Right atrium auricular region (tissue), 2 donors: ENCODE measurements at regions not wholly inside any gene's neighbourhood (a gene's known extent, or its start where the extent isn't known, plus 50 kb on each side); places are given as distances from the start of the nearest gene placed in this dataset.
A peak's percentile ranks its signal among the peaks of the same experiment; 100 is the strongest.

ENCODE experiments used
- DNase-seq: peaks from one replicate; pipeline ENCODE4 v3.0.0-alpha.2; 2019; ENCODE audit warnings: low spot score
- H3K27ac ChIP-seq, 2 donors: fragments of 200-600 bp; sonication (generic); 1 replicate in 1 of 2; 2 replicates in 1 of 2; pipeline ENCODE4 v1.5.1; 2016 to 2019
- H3K27me3 ChIP-seq, 2 donors: fragments of 200-600 bp; sonication (generic); one replicate each; pipeline versions ENCODE4 v1.5.1 to v1.6.0; 2017 to 2019
- H3K36me3 ChIP-seq: fragments of 200-600 bp; sonication (generic); one replicate; pipeline ENCODE4 v1.5.1; 2016
- H3K4me1 ChIP-seq, 2 donors: fragments of 200-600 bp; sonication (generic); one replicate each; pipeline versions ENCODE4 v1.5.1 to v1.6.0; 2017 to 2019
- H3K4me3 ChIP-seq, 2 donors: fragments of 200-600 bp; sonication (generic); 1 replicate in 1 of 2; 2 replicates in 1 of 2; pipeline ENCODE4 v1.5.1; 2017 to 2019; ENCODE audit warnings: mild to moderate bottlenecking in 1 of 2, moderate library complexity in 1 of 2
- H3K9me3 ChIP-seq, 2 donors: fragments of 200-600 bp; sonication (generic); one replicate each; pipeline ENCODE4 v1.5.1; 2019
- CTCF ChIP-seq, 2 donors: fragments of 200-600 bp; sonication (generic); IDR thresholded peaks; one replicate each; pipeline ENCODE4 v1.5.1; 2019; ENCODE audit warnings: antibody characterized with exemption in 2 of 2

GRCh38 chr7:17546592-17546991, 248.1 kb downstream of the AHR start:
- no peak for TF ChIP-seq CTCF (IDR thresholded peaks at IDR 0.05)
- peaks cover 0 to 24% of the 10 kb centered on the region in 2 donors for H3K4me1 ChIP-seq
- no peaks in the 10 kb centered on the region for H3K27me3 ChIP-seq
- H3K9me3 ChIP-seq: no peaks in the 10 kb centered on the region
- DNase-seq: no peak
- H3K36me3 ChIP-seq: no peaks in the 10 kb centered on the region
- H3K27ac ChIP-seq: peak overlapping the region in 1 of 2 donors; percentile 25
- no peak overlapping the region for H3K4me3 ChIP-seq

GRCh38 chr7:17548014-17548653, 249.7 kb downstream of the AHR start:
- Histone ChIP-seq H3K27ac (no peak overlapping the region), H3K36me3 (no peaks in the 10 kb centered on the region), H3K4me1 (peaks cover 0 to 24% of the 10 kb centered on the region in 2 donors), H3K9me3 (no peaks in the 10 kb centered on the region), H3K4me3 (no peak overlapping the region), H3K27me3 (no peaks in the 10 kb centered on the region)
- DNase-seq: no peak
- no peak for TF ChIP-seq CTCF (IDR thresholded peaks at IDR 0.05)

GRCh38 chr7:17549406-17549805, 251.0 kb downstream of the AHR start:
- no peak for TF ChIP-seq CTCF (IDR thresholded peaks at IDR 0.05)
- H3K9me3 ChIP-seq: no peaks in the 10 kb centered on the region
- no peak overlapping the region for H3K27ac ChIP-seq
- H3K36me3 ChIP-seq: no peaks in the 10 kb centered on the region
- DNase-seq: no peak
- peaks cover 0 to 24% of the 10 kb centered on the region in 2 donors for H3K4me1 ChIP-seq
- H3K27me3 ChIP-seq: no peaks in the 10 kb centered on the region
- H3K4me3 ChIP-seq: no peak overlapping the region

GRCh38 chr7:17552373-17552772, 253.9 kb downstream of the AHR start:
- Histone ChIP-seq H3K9me3 (no peaks in the 10 kb centered on the region), H3K27me3 (no peaks in the 10 kb centered on the region), H3K4me3 (no peak overlapping the region), H3K36me3 (no peaks in the 10 kb centered on the region), H3K27ac (no peak overlapping the region), H3K4me1 (peaks cover 0 to 13% of the 10 kb centered on the region in 2 donors)
- DNase-seq: no peak
- TF ChIP-seq CTCF (IDR thresholded peaks at IDR 0.05): no peak

GRCh38 chr7:17552952-17553351, 254.5 kb downstream of the AHR start:
- no peaks in the 10 kb centered on the region for H3K9me3 ChIP-seq
- H3K4me1 ChIP-seq: peaks cover 0 to 19% of the 10 kb centered on the region in 2 donors
- H3K36me3 ChIP-seq: no peaks in the 10 kb centered on the region
- no peak overlapping the region for H3K4me3 ChIP-seq
- DNase-seq: no peak
- H3K27ac ChIP-seq: no peak overlapping the region
- TF ChIP-seq CTCF (IDR thresholded peaks at IDR 0.05): no peak
- no peaks in the 10 kb centered on the region for H3K27me3 ChIP-seq
